Astrocyte (in vitro differentiated cells and primary cell): ENCODE measurements at regions not wholly inside any gene's neighbourhood (a gene's known extent, or its start where the extent isn't known, plus 50 kb on each side); places are given as distances from the start of the nearest gene placed in this dataset.

Source experiments
- CTCF ChIP-seq: IDR thresholded peaks from 2 replicates; pipeline ENCODE4 v1.5.1; 2011; ENCODE audit warnings: low read depth, mild to moderate bottlenecking, inconsistent platforms, low read length, moderate library complexity; ENCODE audit not compliant: insufficient read depth
- EZH2 ChIP-seq: IDR thresholded peaks from 2 replicates; pipeline ENCODE4 v1.6.1; 2012; ENCODE audit warnings: mild to moderate bottlenecking, low read length, inconsistent platforms; ENCODE audit not compliant: insufficient read depth

- TF ChIP-seq CTCF (no peak), EZH2 (no peak)
Measured at GRCh38 chr3:81437683-81438082, 323.8 kb downstream of the GBE1 start.
